Upper lobe of right lung (tissue), 1 donor: ENCODE measurements at regions not wholly inside any gene's neighbourhood (a gene's known extent, or its start where the extent isn't known, plus 50 kb on each side); places are given as distances from the start of the nearest gene placed in this dataset.
A peak's percentile ranks its signal among the peaks of the same experiment; 100 is the strongest.

ENCODE experiments used
- ATAC-seq: fragments of 200-7000 bp; cut with Tn5 transposase; one replicate; pipeline ENCODE4 v1.9.1; 2020; ENCODE audit warnings: mild to moderate bottlenecking, moderate library complexity
- DNase-seq: peaks from one replicate; pipeline ENCODE4 v3.0.0-alpha.2; 2020
- H3K27ac ChIP-seq: fragments of 200-600 bp; one replicate; pipeline ENCODE4 v1.8.0; 2022
- H3K27me3 ChIP-seq: fragments of 200-600 bp; one replicate; pipeline ENCODE4 v1.8.0; 2022; ENCODE audit warnings: mild to moderate bottlenecking
- H3K36me3 ChIP-seq: fragments of 200-600 bp; one replicate; pipeline ENCODE4 v1.8.0; 2022
- H3K4me1 ChIP-seq: fragments of 200-600 bp; one replicate; pipeline ENCODE4 v1.8.0; 2022
- H3K4me3 ChIP-seq: fragments of 200-600 bp; one replicate; pipeline ENCODE4 v1.8.0; 2022; ENCODE audit warnings: mild to moderate bottlenecking
- H3K9me3 ChIP-seq: fragments of 200-600 bp; one replicate; pipeline ENCODE4 v1.8.0; 2022
- CTCF ChIP-seq: fragments of 200-600 bp; IDR thresholded peaks from one replicate; pipeline ENCODE4 v1.8.0; 2022; ENCODE audit warnings: antibody characterized with exemption
- intact Hi-C: fragments of 100-400 bp; cut with DNase I; formaldehyde crosslinking; loops from one replicate; pipeline ENCODE4 v1.11.0; 2022
- donor health status: DM: no; HTN: yes; CAD: no; lungs with severe emphysema.

GRCh38 chr4:147313108-147313507 lies 167.8 kb upstream of the EDNRA start:
- ATAC-seq: peak; percentile 90
- H3K36me3 ChIP-seq: no peaks in the 10 kb centered on the region
- no peak for DNase-seq

GRCh38 chr4:147318586-147318985 lies 162.3 kb upstream of the EDNRA start:
- intact Hi-C loops: no loop called here
- Histone ChIP-seq H3K4me1 (peaks cover under 1% of the 10 kb centered on the region), H3K4me3 (no peak overlapping the region), H3K9me3 (no peaks in the 10 kb centered on the region), H3K36me3 (no peaks in the 10 kb centered on the region), H3K27me3 (no peaks in the 10 kb centered on the region), H3K27ac (no peak overlapping the region)
- DNase-seq (no peak), ATAC-seq (no peak)
- TF ChIP-seq CTCF: no peak

More at GRCh38 chr4:147313108-147313507, 167.8 kb upstream of the EDNRA start:
- H3K4me1 ChIP-seq: peaks cover 4% of the 10 kb centered on the region
- peak overlapping the region; percentile 83 for H3K27ac ChIP-seq
- peak overlapping the region; percentile 14 for H3K4me3 ChIP-seq
- H3K27me3 ChIP-seq: no peaks in the 10 kb centered on the region
- H3K9me3 ChIP-seq: no peaks in the 10 kb centered on the region
- no peak for TF ChIP-seq CTCF
- intact Hi-C loops: no loop called here

- Histone ChIP-seq H3K4me1 (no peaks in the 10 kb centered on the region), H3K27me3 (no peaks in the 10 kb centered on the region), H3K27ac (no peak overlapping the region), H3K36me3 (no peaks in the 10 kb centered on the region), H3K9me3 (no peaks in the 10 kb centered on the region), H3K4me3 (no peak overlapping the region)
- ATAC-seq (no peak), DNase-seq (no peak)
- TF ChIP-seq CTCF: no peak
- intact Hi-C loops: no loop called here
These were observed 155.3 kb upstream of the EDNRA start for GRCh38 chr4:147325571-147325981.

- H3K4me1 ChIP-seq: no peaks in the 10 kb centered on the region
- no peak overlapping the region for H3K4me3 ChIP-seq
- DNase-seq: no peak
- H3K9me3 ChIP-seq: no peaks in the 10 kb centered on the region
- ATAC-seq: no peak
- H3K27ac ChIP-seq: no peak overlapping the region
- H3K36me3 ChIP-seq: no peaks in the 10 kb centered on the region
- TF ChIP-seq CTCF: no peak
- intact Hi-C loops: no loop called here
- no peaks in the 10 kb centered on the region for H3K27me3 ChIP-seq
These were observed 154.3 kb upstream of the EDNRA start for GRCh38 chr4:147326591-147326990.

- intact Hi-C loops: no loop called here
- no peak overlapping the region for H3K27ac ChIP-seq
- no peak for DNase-seq
These were observed 153.6 kb upstream of the EDNRA start for GRCh38 chr4:147327322-147327721.

More at GRCh38 chr4:147327322-147327721, 153.6 kb upstream of the EDNRA start:
- no peak for ATAC-seq
- no peak overlapping the region for H3K4me3 ChIP-seq
- H3K27me3 ChIP-seq: no peaks in the 10 kb centered on the region
- no peaks in the 10 kb centered on the region for H3K4me1 ChIP-seq
- no peaks in the 10 kb centered on the region for H3K36me3 ChIP-seq
- no peaks in the 10 kb centered on the region for H3K9me3 ChIP-seq
- no peak for TF ChIP-seq CTCF
